Cardiac fibroblast (primary cell): ENCODE measurements at regions not wholly inside any gene's neighbourhood (a gene's known extent, or its start where the extent isn't known, plus 50 kb on each side); places are given as distances from the start of the nearest gene placed in this dataset.
"Not testable (repeated sequence)": the region's sequence is repeated elsewhere in the genome, so short reads cannot be mapped to it uniquely, and the experiment has no call there.

Source experiments
- DNase-seq, 2 donors: peaks; one replicate each; pipeline versions ENCODE4 v3.0.0 to v3.0.0-alpha.2; 2010; ENCODE audit warnings: low read depth in 2 of 2
- H3K4me3 ChIP-seq, 2 donors: replicated peaks in 1 of 2; 1 replicate in 1 of 2; 2 replicates in 1 of 2; pipeline ENCODE4 v1.5.1; 2011; ENCODE audit warnings: low read depth in 2 of 2, low read length in 2 of 2, mild to moderate bottlenecking in 2 of 2, moderate library complexity in 1 of 2
- TF ChIP-seq, protein P1 (sequence below): IDR thresholded peaks from one replicate; pipeline ENCODE4 v1.5.1; 2011; ENCODE audit warnings: low read depth, mild to moderate bottlenecking, low read length, inconsistent platforms

GRCh38 chr13:111492341-111492950 lies 172.0 kb downstream of the TEX29 start:
- H3K4me3 ChIP-seq = no peak overlapping the region
- TF ChIP-seq, protein P1, sequence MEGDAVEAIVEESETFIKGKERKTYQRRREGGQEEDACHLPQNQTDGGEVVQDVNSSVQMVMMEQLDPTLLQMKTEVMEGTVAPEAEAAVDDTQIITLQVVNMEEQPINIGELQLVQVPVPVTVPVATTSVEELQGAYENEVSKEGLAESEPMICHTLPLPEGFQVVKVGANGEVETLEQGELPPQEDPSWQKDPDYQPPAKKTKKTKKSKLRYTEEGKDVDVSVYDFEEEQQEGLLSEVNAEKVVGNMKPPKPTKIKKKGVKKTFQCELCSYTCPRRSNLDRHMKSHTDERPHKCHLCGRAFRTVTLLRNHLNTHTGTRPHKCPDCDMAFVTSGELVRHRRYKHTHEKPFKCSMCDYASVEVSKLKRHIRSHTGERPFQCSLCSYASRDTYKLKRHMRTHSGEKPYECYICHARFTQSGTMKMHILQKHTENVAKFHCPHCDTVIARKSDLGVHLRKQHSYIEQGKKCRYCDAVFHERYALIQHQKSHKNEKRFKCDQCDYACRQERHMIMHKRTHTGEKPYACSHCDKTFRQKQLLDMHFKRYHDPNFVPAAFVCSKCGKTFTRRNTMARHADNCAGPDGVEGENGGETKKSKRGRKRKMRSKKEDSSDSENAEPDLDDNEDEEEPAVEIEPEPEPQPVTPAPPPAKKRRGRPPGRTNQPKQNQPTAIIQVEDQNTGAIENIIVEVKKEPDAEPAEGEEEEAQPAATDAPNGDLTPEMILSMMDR = no peak
- DNase-seq = no peak

- no peak for DNase-seq
- TF ChIP-seq, protein P1 = no peak
- no peak overlapping the region for H3K4me3 ChIP-seq
Measured at GRCh38 chr13:111492958-111493357, 172.5 kb downstream of the TEX29 start.

GRCh38 chr13:111493468-111493867 lies 173.0 kb downstream of the TEX29 start:
- TF ChIP-seq, protein P1 = no peak
- DNase-seq = no peak
- no peak overlapping the region for H3K4me3 ChIP-seq

GRCh38 chr13:111494641-111495040 lies 174.2 kb downstream of the TEX29 start:
- TF ChIP-seq, protein P1 = no peak
- H3K4me3 ChIP-seq = no peak overlapping the region
- DNase-seq = no peak

DNA sequence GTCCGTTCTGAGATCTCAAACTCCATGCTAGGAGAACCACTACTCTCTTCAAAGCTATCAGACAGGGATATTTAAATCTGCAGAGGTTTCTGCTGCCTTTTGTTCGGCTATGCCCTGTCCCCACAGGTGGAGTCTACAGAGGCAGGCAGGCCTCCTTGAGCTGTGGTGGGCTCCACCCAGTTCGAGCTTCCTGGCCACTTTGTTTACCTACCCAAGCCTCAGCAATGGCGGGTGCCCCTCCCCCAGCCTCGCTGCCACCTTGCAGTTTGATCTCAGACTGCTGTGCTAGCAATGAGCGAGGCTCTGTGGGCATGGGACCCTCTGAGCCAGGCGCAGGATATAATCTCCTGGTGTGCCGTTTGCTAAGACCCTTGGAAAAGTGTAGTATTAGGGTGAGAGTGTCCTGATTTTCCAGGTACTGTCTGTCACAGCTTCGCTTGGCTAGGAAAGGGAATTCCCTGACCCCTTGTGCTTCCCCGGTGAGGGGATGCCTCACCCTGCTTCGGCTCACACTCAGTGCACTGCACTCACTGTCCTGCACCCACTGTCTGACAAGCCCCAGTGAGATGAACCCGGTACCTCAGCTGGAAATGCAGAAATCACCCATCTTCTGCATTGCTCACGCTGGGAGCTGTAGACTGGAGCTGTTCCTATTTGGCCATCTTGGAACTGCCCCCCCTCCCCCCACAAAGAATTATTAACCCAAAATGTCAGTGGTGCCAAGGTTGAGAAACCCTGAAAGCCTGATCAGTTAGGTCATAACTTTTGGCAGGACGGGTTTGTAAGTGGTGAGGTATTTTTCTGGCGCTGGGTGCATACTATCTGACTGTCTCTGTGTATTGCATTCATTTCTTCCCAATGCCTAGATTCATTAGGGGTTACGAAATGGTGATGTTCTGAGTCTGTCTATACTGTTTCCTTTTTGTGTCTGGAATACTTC lies 181.4 kb downstream of the TEX29 start:
- not testable (repeated sequence) for DNase-seq, H3K4me3 ChIP-seq

DNA sequence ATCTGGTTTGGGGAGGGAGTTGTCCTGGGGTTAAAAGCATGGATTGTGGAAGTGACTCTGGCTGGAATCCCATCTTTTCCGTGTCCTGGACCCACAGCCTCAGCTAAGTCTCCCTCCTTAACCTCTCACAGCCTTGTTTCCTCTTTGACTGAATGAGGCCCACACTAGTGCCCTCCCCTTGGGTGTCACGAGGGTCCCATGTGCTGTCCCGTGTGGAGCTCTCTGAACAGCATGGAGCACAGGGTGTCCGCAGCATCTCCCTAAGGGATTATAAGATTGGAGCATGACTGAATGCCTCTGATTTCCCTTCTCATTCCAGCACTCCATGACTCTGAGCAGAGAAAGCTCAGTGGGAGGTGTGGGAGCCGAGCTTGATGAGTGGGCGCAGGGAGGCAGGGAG lies 182.5 kb downstream of the TEX29 start:
- DNase-seq = no peak
- H3K4me3 ChIP-seq = no peak overlapping the region
- TF ChIP-seq, protein P1 = no peak

DNA sequence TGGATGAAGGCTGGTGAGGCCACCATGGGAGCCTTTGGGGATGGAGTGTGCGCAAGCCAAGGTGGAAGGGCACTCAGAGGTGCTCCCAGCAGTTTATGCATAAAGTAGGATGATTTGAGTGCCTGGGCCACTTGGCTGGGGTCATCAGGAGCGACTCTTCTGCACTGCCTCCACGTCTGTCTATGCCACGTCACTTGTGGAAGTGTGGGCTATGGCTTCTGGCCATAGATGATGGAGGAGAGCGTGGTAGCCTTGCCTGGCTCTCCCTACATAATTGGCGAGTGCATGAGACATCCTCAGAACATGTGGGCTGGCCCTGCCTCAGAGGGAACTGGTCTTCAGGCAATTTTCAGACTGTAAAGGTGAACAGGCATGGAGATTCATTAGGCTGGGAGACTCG lies 182.9 kb downstream of the TEX29 start:
- DNase-seq = no peak
- TF ChIP-seq, protein P1 = no peak
- no peak overlapping the region for H3K4me3 ChIP-seq
